ENCODE measurements at regions not wholly inside any gene's neighbourhood (a gene's known extent, or its start where the extent isn't known, plus 50 kb on each side); places are given as distances from the start of the nearest gene placed in this dataset.

DNA sequence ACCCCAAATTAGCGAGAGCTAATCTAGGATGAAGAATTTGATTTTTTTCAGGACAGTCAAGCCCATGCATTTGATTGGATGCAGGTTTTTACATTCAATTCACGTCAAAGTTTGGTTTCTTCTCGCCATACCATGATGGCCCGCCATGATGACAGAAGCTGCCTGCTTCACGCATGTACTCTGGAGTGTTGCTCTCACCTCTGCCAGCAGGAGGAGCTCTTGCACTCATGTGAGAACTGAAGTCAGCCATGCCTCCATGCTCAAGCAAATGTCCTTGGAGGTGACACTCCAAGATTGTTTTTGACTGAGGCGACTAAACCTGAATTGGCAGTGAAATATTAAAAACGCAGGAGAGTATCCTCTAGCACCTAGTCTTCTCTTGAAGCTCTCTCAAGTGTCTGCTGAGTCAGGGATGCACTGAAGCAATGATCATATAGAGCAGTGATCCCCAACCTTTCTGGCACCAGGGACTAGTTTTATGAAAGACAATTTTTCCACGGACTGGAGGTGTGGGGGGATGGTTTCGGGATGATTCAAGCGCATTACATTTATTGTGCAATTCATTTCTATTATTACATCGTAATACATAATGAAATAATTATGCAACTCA lies 120.9 kb downstream of the SAMMSON start:
- Histone ChIP-seq H3K27ac (no peak overlapping the region), H3K4me3 (no peak overlapping the region), H3K9me3 (no peaks in the 10 kb centered on the region), H3K4me1 (no peaks in the 10 kb centered on the region), H3K4me2 (peak overlapping the region; percentile 37; the same call in 2 of the 3 replicates)
- ATAC-seq, result peak; percentile 92 to 99
- WGBS (ENCODE audit: missing lambda C conversion rate), result 34% methylated on average over 11 of the region's 11 CpGs
- TF ChIP-seq CEBPB (IDR thresholded peaks at IDR 0.05) (peak in 1 of 2 experiments; percentile 6; a peak in 1 of 4 replicates), CHD4 (IDR thresholded peaks at IDR 0.05; ENCODE audit: borderline replicate concordance) (no peak), FOSL2 (IDR thresholded peaks at IDR 0.05) (no peak), FOSL2 (CRISPR knock-in tag; IDR thresholded peaks at IDR 0.05) (no peak), RNF2 (IDR thresholded peaks at IDR 0.05; ENCODE audit: borderline replicate concordance, low read depth) (no peak), NFE2L2 (conservative IDR thresholded peaks at IDR 0.05; ENCODE audit: low read length) (no peak), SMC3 (IDR thresholded peaks at IDR 0.05) (peak; percentile 91), CBX8 (IDR thresholded peaks at IDR 0.05) (no peak), TP53 (CRISPR knock-in tag; IDR thresholded peaks at IDR 0.05) (no peak), RAD21 (conservative IDR thresholded peaks at IDR 0.05 in 1 of 2, IDR thresholded peaks at IDR 0.05 in 1 of 2) (peak; percentile 88 to 96), HOXA7 (CRISPR knock-in tag; IDR thresholded peaks at IDR 0.05) (no peak)
- TF ChIP-seq, protein P1, sequence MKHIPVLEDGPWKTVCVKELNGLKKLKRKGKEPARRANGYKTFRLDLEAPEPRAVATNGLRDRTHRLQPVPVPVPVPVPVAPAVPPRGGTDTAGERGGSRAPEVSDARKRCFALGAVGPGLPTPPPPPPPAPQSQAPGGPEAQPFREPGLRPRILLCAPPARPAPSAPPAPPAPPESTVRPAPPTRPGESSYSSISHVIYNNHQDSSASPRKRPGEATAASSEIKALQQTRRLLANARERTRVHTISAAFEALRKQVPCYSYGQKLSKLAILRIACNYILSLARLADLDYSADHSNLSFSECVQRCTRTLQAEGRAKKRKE (CRISPR knock-in tag; IDR thresholded peaks at IDR 0.05; ENCODE audit: low read depth), result no peak
- TF ChIP-seq, protein P2, sequence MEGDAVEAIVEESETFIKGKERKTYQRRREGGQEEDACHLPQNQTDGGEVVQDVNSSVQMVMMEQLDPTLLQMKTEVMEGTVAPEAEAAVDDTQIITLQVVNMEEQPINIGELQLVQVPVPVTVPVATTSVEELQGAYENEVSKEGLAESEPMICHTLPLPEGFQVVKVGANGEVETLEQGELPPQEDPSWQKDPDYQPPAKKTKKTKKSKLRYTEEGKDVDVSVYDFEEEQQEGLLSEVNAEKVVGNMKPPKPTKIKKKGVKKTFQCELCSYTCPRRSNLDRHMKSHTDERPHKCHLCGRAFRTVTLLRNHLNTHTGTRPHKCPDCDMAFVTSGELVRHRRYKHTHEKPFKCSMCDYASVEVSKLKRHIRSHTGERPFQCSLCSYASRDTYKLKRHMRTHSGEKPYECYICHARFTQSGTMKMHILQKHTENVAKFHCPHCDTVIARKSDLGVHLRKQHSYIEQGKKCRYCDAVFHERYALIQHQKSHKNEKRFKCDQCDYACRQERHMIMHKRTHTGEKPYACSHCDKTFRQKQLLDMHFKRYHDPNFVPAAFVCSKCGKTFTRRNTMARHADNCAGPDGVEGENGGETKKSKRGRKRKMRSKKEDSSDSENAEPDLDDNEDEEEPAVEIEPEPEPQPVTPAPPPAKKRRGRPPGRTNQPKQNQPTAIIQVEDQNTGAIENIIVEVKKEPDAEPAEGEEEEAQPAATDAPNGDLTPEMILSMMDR (IDR thresholded peaks at IDR 0.05), result peak; percentile 79
- peak; percentile 56 to 90 for DNase-seq (ENCODE audit: low read depth in 1 of 2, low spot score in 1 of 2)
- POLR2A ChIA-PET, result no interaction called here
- peak; percentile 82 for FAIRE-seq
- CTCF ChIA-PET, result interaction anchor here (0.6 to 3.0 kb wide), 53 partner anchors 9 to 1540 kb away, joined by 3 to 36 read pairs (median 4); no protein-coding TSS in a partner anchor

DNA sequence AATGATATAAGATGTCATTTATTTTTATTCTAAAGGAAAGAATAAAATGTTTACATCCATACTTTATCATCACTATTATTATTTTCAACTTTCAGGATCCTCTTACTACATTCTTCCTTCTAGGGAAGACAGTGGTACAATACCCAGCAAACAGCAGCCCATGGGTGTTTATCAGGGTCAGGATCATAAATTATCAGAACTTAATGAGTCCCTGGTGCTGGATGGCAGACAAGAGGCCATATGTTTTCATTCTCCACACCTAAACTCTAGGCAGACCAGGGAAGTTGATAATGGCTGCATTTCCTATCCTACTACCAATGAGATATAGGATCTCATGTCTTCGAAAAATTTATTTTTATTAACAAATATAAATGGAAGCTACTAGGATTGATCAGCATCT lies 127.7 kb downstream of the SAMMSON start:
- ChIA-PET POLR2A (no interaction called here), CTCF (no interaction called here)
- Histone ChIP-seq H3K4me2 (no peak overlapping the region), H3K4me1 (no peaks in the 10 kb centered on the region), H3K9me3 (no peaks in the 10 kb centered on the region), H3K4me3 (no peak overlapping the region), H3K27ac (no peak overlapping the region)
- no peak for ATAC-seq
- 84% methylated on average over 1 of the region's 1 CpG for WGBS (ENCODE audit: missing lambda C conversion rate)
- TF ChIP-seq, protein P3, sequence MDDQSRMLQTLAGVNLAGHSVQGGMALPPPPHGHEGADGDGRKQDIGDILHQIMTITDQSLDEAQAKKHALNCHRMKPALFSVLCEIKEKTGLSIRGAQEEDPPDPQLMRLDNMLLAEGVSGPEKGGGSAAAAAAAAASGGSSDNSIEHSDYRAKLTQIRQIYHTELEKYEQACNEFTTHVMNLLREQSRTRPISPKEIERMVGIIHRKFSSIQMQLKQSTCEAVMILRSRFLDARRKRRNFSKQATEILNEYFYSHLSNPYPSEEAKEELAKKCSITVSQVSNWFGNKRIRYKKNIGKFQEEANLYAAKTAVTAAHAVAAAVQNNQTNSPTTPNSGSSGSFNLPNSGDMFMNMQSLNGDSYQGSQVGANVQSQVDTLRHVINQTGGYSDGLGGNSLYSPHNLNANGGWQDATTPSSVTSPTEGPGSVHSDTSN (IDR thresholded peaks at IDR 0.05), result no peak
- TF ChIP-seq, protein P2 (IDR thresholded peaks at IDR 0.05), result no peak
- no peak for TF ChIP-seq MYC (IDR thresholded peaks at IDR 0.05; ENCODE audit: borderline replicate concordance, low read length)
- TF ChIP-seq RCOR1 (IDR thresholded peaks at IDR 0.05; ENCODE audit: low read depth, low read length), result no peak
- no peak for TF ChIP-seq BHLHE40 (IDR thresholded peaks at IDR 0.05; ENCODE audit: low read depth, low read length)
- no peak for TF ChIP-seq EHF (CRISPR knock-in tag; IDR thresholded peaks at IDR 0.05)
- TF ChIP-seq POLR2A (IDR thresholded peaks at IDR 0.05; ENCODE audit: low read length), result no peak
- no peak for TF ChIP-seq GATA3 (IDR thresholded peaks at IDR 0.05; ENCODE audit: borderline replicate concordance)
- TF ChIP-seq RARB (CRISPR knock-in tag; IDR thresholded peaks at IDR 0.05), result no peak
- TF ChIP-seq EP300 (IDR thresholded peaks at IDR 0.05), result no peak
- no peak for TF ChIP-seq PHF8 (IDR thresholded peaks at IDR 0.05; ENCODE audit: borderline replicate concordance, low read depth)
- TF ChIP-seq CEBPB (IDR thresholded peaks at IDR 0.05), result no peak
- DNase-seq (ENCODE audit: low read depth in 1 of 2, low spot score in 1 of 2), result no peak
- no peak for FAIRE-seq

Data from A549 (cell line).